CD14-positive monocyte (primary cell): ENCODE measurements at regions not wholly inside any gene's neighbourhood (a gene's known extent, or its start where the extent isn't known, plus 50 kb on each side); places are given as distances from the start of the nearest gene placed in this dataset.
A peak's percentile ranks its signal among the peaks of the same experiment; 100 is the strongest.

Source experiments
- DNase-seq, 3 donors: peaks; one replicate each; pipeline ENCODE4 v3.0.0-alpha.2; 2011 to 2022
- H2AFZ ChIP-seq: 2 replicates; pipeline ENCODE4 v1.6.0; 2012; ENCODE audit warnings: mild to moderate bottlenecking, low read depth, low read length, inconsistent platforms; ENCODE audit not compliant: insufficient read depth, poor library complexity, severe bottlenecking
- H3K27ac ChIP-seq, 2 donors: 1 replicate in 1 of 2; 2 replicates in 1 of 2; pipeline ENCODE4 v1.5.1; 2012 to 2013; ENCODE audit warnings: low read length in 2 of 2, control low read depth in 1 of 2, inconsistent platforms in 1 of 2, low read depth in 1 of 2, mild to moderate bottlenecking in 1 of 2
- H3K27me3 ChIP-seq, 2 donors: one replicate each; pipeline versions ENCODE4 v1.6.0 to v1.6.1; 2011 to 2013; ENCODE audit warnings: low read length in 2 of 2; ENCODE audit not compliant: control insufficient read depth in 2 of 2, insufficient read depth in 2 of 2
- H3K36me3 ChIP-seq, 2 donors: replicated peaks in 1 of 2; 1 replicate in 1 of 2; 2 replicates in 1 of 2; pipeline versions ENCODE4 v1.5.1 to v1.6.1; 2012 to 2013; ENCODE audit warnings: low read length in 2 of 2, control low read depth in 1 of 2, inconsistent platforms in 1 of 2, mild to moderate bottlenecking in 1 of 2; ENCODE audit not compliant: insufficient read depth in 2 of 2, control insufficient read depth in 1 of 2
- H3K4me1 ChIP-seq, 2 donors: 1 replicate in 1 of 2; 2 replicates in 1 of 2; pipeline versions ENCODE4 v1.5.1 to v1.6.1; 2012 to 2013; ENCODE audit warnings: low read length in 2 of 2, control low read depth in 1 of 2, inconsistent platforms in 1 of 2, mild to moderate bottlenecking in 1 of 2, moderate library complexity in 1 of 2; ENCODE audit not compliant: insufficient read depth in 2 of 2, control insufficient read depth in 1 of 2
- H3K4me2 ChIP-seq: replicated peaks from 2 replicates; pipeline ENCODE3; 2012; ENCODE audit warnings: low read length, moderate library complexity, mild to moderate bottlenecking; ENCODE audit not compliant: poor library complexity, severe bottlenecking; ENCODE audit errors: extremely low read depth
- H3K4me3 ChIP-seq, 3 experiments: fragments of 200-600 bp in 1 of 3; sonication (generic) in 1 of 3; replicated peaks in 1 of 3; 1 replicate in 2 of 3; 2 replicates in 1 of 3; pipeline ENCODE4 v1.5.1; 2011 to 2013; ENCODE audit warnings: low read length in 3 of 3, mild to moderate bottlenecking in 3 of 3, control low read depth in 2 of 3, low read depth in 2 of 3, inconsistent platforms in 1 of 3, moderate library complexity in 1 of 3
- H3K79me2 ChIP-seq: 2 replicates; pipeline ENCODE4 v1.6.0; 2012; ENCODE audit warnings: mild to moderate bottlenecking, control low read depth, inconsistent platforms, low read length, moderate library complexity; ENCODE audit not compliant: insufficient read depth
- H3K9ac ChIP-seq: 2 replicates; pipeline ENCODE4 v1.6.0; 2017; ENCODE audit warnings: low read length, mild to moderate bottlenecking; ENCODE audit not compliant: insufficient read depth, poor library complexity, severe bottlenecking
- H3K9me3 ChIP-seq, 2 donors: replicated peaks in 1 of 2; 1 replicate in 1 of 2; 2 replicates in 1 of 2; pipeline versions ENCODE4 v1.5.1 to v1.6.1; 2012 to 2013; ENCODE audit warnings: low read length in 2 of 2, control low read depth in 1 of 2; ENCODE audit not compliant: control insufficient read depth in 1 of 2, insufficient read depth in 1 of 2
- H4K20me1 ChIP-seq: 2 replicates; pipeline ENCODE4 v1.6.0; 2012; ENCODE audit warnings: mild to moderate bottlenecking, low read length, control low read depth, moderate library complexity; ENCODE audit not compliant: insufficient read depth
- H3K27ac Mint-ChIP-seq, 7 donors: one replicate each; pipeline ENCODE4 v1.8.0; 2020; ENCODE audit warnings: mild to moderate bottlenecking in 7 of 7, mixed read lengths in 7 of 7, moderate library complexity in 6 of 7, inconsistent platforms in 2 of 7
- H3K27me3 Mint-ChIP-seq, 3 donors: one replicate each; pipeline ENCODE4 v1.8.0; 2021 to 2022; ENCODE audit warnings: low read depth in 3 of 3, mild to moderate bottlenecking in 3 of 3, mixed read lengths in 3 of 3, moderate library complexity in 3 of 3, inconsistent platforms in 1 of 3
- H3K36me3 Mint-ChIP-seq, 2 donors: one replicate each; pipeline ENCODE4 v1.8.0; 2020; ENCODE audit warnings: mixed read lengths in 2 of 2, inconsistent platforms in 1 of 2, mild to moderate bottlenecking in 1 of 2
- H3K4me1 Mint-ChIP-seq: one replicate; pipeline ENCODE4 v1.8.0; 2020; ENCODE audit warnings: mild to moderate bottlenecking, mixed read lengths
- H3K4me3 Mint-ChIP-seq, 2 donors: one replicate each; pipeline ENCODE4 v1.8.0; 2020; ENCODE audit warnings: mild to moderate bottlenecking in 2 of 2, mixed read lengths in 2 of 2, moderate library complexity in 1 of 2
- H3K9me3 Mint-ChIP-seq, 7 donors: one replicate each; pipeline ENCODE4 v1.8.0; 2020 to 2022; ENCODE audit warnings: mixed read lengths in 7 of 7, mild to moderate bottlenecking in 6 of 7, moderate library complexity in 6 of 7, inconsistent platforms in 2 of 7
- WGBS: methylation state at CpG from one replicate; pipeline ENCODE4 v1.1.5; 2013; ENCODE audit warnings: missing lambda C conversion rate; ENCODE audit not compliant: insufficient coverage; 5-methylcytosine and 5-hydroxymethylcytosine counted together
- intact Hi-C, 2 donors: fragments of 100-400 bp; cut with micrococcal nuclease; formaldehyde crosslinking; loops; one replicate each; pipeline versions ENCODE4 v1.15.0 to v1.15.1; 2023
- TF ChIP-seq, protein P1 (sequence below): fragments of 200-600 bp; IDR thresholded peaks from one replicate; pipeline ENCODE4 v1.8.0; 2022; ENCODE audit warnings: antibody characterized with exemption, mild to moderate bottlenecking

- Histone ChIP-seq H3K4me2 (no peak overlapping the region), H3K9me3 (no peaks in the 10 kb centered on the region), H3K4me3 (no peak overlapping the region), H3K27ac (no peak overlapping the region), H3K4me1 (no peaks in the 10 kb centered on the region), H3K79me2 (no peaks in the 10 kb centered on the region), H3K9ac (no peak overlapping the region), H3K27me3 (no peaks in the 10 kb centered on the region), H3K36me3 (no peaks in the 10 kb centered on the region), H4K20me1 (no peaks in the 10 kb centered on the region), H2AFZ (no peak overlapping the region)
- WGBS: 85% methylated on average over 26 of the region's 31 CpGs
- DNase-seq: no peak
- TF ChIP-seq, protein P1, sequence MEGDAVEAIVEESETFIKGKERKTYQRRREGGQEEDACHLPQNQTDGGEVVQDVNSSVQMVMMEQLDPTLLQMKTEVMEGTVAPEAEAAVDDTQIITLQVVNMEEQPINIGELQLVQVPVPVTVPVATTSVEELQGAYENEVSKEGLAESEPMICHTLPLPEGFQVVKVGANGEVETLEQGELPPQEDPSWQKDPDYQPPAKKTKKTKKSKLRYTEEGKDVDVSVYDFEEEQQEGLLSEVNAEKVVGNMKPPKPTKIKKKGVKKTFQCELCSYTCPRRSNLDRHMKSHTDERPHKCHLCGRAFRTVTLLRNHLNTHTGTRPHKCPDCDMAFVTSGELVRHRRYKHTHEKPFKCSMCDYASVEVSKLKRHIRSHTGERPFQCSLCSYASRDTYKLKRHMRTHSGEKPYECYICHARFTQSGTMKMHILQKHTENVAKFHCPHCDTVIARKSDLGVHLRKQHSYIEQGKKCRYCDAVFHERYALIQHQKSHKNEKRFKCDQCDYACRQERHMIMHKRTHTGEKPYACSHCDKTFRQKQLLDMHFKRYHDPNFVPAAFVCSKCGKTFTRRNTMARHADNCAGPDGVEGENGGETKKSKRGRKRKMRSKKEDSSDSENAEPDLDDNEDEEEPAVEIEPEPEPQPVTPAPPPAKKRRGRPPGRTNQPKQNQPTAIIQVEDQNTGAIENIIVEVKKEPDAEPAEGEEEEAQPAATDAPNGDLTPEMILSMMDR: no peak
- peak overlapping the region in 1 of 7 donors; percentile 8 for H3K27ac Mint-ChIP-seq
- H3K36me3 Mint-ChIP-seq: no peaks in the 10 kb centered on the region
- peaks cover 0 to 3% (median 0%) of the 10 kb centered on the region in 7 donors for H3K9me3 Mint-ChIP-seq
- H3K4me1 Mint-ChIP-seq: no peaks in the 10 kb centered on the region
- intact Hi-C loops: no loop called here
- peaks cover 0 to 5% (median 0%) of the 10 kb centered on the region in 3 donors for H3K27me3 Mint-ChIP-seq
- no peak overlapping the region for H3K4me3 Mint-ChIP-seq
Measured at GRCh38 chr22:49241174-49241851, 586.4 kb downstream of the BRD1 start.

- TF ChIP-seq, protein P1: no peak
- Histone ChIP-seq H3K4me1 (no peaks in the 10 kb centered on the region), H3K27ac (no peak overlapping the region), H3K36me3 (no peaks in the 10 kb centered on the region), H2AFZ (no peak overlapping the region), H4K20me1 (no peaks in the 10 kb centered on the region), H3K4me3 (no peak overlapping the region), H3K9me3 (no peaks in the 10 kb centered on the region), H3K9ac (no peak overlapping the region), H3K4me2 (no peak overlapping the region), H3K27me3 (no peaks in the 10 kb centered on the region), H3K79me2 (no peaks in the 10 kb centered on the region)
- 83% methylated on average over 12 of the region's 12 CpGs for WGBS
- Mint-ChIP-seq H3K27me3 (peaks cover 0 to 5% (median 2%) of the 10 kb centered on the region in 3 donors), H3K36me3 (no peaks in the 10 kb centered on the region), H3K4me1 (no peaks in the 10 kb centered on the region), H3K4me3 (no peak overlapping the region), H3K27ac (peak overlapping the region in 1 of 7 donors; percentile 20), H3K9me3 (peaks cover 0 to 3% (median 0%) of the 10 kb centered on the region in 7 donors)
- intact Hi-C loops: no loop called here
- no peak for DNase-seq
Measured at GRCh38 chr22:49240472-49240871, 587.2 kb downstream of the BRD1 start.
